Glomerular endothelial cell (primary cell): ENCODE measurements at regions not wholly inside any gene's neighbourhood (a gene's known extent, or its start where the extent isn't known, plus 50 kb on each side); places are given as distances from the start of the nearest gene placed in this dataset.
"Not testable (repeated sequence)": the region's sequence is repeated elsewhere in the genome, so short reads cannot be mapped to it uniquely, and the experiment has no call there.

ENCODE experiments used
- DNase-seq: peaks from one replicate; pipeline ENCODE4 v3.0.0-alpha.2; 2011; ENCODE audit warnings: low read depth, low spot score; ENCODE audit errors: extremely low read depth

DNA sequence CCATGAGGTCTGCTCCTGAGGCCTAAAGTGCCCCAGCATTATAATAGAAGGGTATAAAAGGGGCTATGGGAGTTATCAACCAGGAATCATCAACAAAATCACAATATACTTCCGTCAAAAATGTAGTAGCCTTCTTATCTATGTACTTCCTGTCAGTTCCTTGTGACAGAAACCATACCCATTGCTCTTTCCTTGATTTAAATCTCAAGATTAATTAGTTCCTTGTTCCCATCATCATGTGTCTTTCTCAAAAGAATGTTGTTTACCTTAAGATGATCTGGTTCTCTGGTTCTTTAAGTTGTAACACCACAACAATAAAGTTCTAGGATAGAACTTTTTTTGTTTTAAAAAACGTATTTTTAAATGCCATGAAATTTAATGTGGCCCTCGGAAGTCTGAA is 833.3 kb downstream of the LTN1 start:
- no peak for DNase-seq

DNA sequence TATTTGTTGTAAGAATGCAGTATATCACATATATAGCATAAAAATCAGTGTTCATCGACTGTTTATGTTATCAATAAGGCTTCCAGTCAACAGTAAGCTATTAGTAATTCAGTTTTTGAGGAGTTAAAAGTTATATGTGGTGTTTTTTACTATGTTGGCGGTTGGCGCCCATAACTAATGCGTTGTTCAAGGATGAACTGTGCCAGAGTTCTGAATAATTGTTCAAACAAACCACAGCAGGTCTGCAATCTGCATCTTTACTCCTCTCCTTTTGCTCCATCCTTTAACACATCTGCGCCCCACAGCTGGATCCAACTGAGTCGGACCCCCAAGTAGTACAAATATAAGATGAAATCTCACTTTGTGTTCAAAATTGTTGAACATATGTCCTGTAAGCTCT is 836.1 kb downstream of the LTN1 start:
- DNase-seq, result no peak

DNA sequence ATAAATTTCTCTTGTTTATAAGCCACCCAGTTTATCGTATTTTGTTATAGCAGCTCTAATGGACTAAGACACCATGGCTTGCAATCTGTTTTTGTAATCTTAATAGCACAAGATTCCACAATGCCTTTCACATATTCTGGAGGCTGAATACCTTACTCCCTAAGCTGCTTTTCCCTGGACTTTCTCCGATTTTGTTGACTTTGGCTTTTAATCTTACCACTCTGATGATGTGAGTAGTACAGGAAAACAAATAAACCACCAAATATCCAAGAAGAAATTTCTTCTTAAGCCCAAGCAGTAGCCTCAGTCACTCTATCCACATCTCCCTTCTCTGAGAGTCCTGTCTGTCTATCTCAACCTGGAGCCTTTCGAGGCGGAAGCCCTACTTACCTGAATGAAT is 838.6 kb downstream of the LTN1 start:
- no peak for DNase-seq

GRCh38 chr21:28152732-28153131 is 839.9 kb downstream of the LTN1 start:
- no peak for DNase-seq

DNA sequence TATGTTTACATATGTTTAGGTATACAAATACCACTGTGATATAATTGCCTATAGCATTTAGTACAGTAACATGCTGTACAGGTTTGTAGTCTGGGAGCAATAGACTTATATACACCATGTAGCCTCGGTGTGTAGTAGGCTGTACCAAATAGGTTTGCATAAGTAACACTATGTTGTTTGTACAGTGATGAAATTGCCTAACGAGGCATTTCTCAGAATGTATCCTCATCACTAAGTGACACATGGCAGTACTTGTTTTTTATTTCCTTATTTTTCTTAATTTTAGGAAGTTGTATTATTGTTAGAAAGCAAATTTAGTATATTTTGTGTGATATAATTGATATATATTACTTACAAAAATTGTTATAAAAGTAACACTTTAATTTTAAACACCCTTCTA is 840.9 kb downstream of the LTN1 start:
- DNase-seq, result no peak

- no peak for DNase-seq
Observed at GRCh38 chr21:28150778-28151177, 841.9 kb downstream of the LTN1 start.

- no peak for DNase-seq
Observed at GRCh38 chr21:28148400-28149064, 844.1 kb downstream of the LTN1 start.

- no peak for DNase-seq
Observed at GRCh38 chr21:28144653-28145052, 848.0 kb downstream of the LTN1 start.

- no peak for DNase-seq
Observed at GRCh38 chr21:28144089-28144488, 848.6 kb downstream of the LTN1 start.

DNA sequence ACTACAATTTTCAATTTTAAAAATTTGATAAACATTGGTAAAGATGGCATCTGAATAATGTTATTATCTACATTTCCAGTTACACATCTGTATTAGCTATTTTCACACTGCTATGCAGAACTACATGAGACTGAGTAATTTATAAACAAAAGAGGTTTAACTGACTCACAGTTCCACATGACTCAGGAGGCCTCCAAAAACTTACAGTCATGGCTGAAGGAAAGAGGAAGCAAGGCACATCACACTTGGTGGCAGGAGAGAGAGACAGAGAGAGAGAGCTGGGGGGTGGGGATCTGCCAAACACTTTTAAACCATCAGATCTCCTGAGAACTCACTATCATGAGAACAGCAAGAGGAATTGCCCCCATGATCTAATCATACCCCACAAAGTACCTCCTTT is 850.0 kb downstream of the LTN1 start:
- no peak for DNase-seq

DNA sequence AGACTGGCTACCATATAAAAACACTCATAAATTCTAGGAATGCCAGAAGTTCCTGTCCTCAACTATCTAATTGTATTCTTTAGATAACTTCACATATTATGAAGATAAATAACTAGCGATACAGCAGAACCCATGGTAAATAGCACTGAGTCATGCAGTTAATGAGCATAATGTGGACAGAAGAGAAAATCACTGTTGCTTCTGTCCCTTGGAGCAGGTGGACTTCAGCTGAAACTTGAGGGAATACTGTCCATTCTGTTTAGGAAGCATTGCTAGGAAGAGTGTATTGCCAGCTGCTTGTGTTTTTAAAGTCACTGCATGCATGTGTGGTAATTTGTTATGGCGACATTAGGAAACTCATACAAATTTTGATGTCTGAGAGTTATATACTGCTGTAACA is 854.4 kb downstream of the LTN1 start:
- no peak for DNase-seq

DNA sequence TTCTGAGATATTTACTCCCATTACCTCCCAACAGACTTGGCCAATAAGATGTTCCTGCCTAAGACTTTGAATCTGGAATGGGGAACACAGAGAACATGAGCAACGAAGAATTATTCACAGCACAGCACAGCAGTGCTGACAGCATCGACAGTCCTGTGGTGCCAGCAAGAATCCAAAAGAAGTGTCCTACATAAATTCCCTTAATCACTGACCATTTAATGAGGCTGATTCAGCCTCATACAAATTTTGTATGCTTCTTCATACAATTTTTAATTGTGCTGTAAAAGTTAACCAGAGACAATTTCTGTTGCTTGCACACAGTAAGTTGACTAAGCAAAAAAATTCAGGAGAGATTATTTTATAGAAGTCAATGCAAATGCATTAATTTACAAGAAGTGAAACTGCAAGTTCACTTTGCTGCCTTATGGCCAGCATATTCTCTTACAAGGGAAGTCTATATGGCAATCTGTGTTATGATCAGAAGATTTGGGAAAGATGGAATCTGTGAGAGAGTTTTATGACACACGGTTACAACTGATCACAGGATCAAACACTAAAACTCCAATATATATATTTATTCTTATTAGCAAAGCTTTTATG is 855.9 kb downstream of the LTN1 start:
- no peak for DNase-seq

GRCh38 chr21:28135646-28136045 is 857.0 kb downstream of the LTN1 start:
- no peak for DNase-seq

- DNase-seq, result no peak
Observed at GRCh38 chr21:28133116-28133515, 859.6 kb downstream of the LTN1 start.

- DNase-seq, result no peak
Observed at GRCh38 chr21:28132713-28133112, 860.0 kb downstream of the LTN1 start.

- no peak for DNase-seq
Observed at GRCh38 chr21:28127175-28127785, 865.4 kb downstream of the LTN1 start.

DNA sequence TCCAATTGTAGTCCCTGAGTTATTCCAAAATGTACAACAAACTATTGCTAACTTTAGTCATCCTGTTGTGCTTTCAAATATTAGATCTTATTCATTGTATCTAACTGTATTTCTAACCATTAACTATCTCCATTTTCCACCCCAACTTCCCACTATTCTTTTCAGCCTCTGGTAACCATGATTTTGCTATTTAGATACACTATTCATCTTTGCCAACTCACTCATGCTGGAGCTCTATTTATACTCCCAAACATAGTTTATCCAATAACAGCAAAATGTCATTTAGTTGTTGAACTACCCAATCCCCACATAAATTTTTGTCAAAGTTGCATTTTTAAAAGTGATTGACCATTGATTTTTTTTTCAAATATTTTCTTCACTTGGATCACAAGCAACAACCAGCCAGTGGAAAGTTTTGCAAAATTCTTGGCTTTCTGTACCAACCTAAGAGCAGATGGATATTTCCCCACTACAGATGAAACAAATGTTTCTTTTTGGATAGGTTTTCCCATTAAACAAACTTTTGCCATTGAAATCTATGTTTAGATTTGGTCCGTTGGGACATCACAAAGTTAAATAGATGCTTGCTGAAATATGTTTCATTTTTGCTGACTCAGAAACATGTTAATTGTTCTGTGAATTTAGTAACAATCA is 866.0 kb downstream of the LTN1 start:
- no peak for DNase-seq

- DNase-seq, result no peak
Observed at GRCh38 chr21:28124541-28124940, 868.1 kb downstream of the LTN1 start.

- no peak for DNase-seq
Observed at GRCh38 chr21:28118570-28118969, 874.1 kb downstream of the LTN1 start.

DNA sequence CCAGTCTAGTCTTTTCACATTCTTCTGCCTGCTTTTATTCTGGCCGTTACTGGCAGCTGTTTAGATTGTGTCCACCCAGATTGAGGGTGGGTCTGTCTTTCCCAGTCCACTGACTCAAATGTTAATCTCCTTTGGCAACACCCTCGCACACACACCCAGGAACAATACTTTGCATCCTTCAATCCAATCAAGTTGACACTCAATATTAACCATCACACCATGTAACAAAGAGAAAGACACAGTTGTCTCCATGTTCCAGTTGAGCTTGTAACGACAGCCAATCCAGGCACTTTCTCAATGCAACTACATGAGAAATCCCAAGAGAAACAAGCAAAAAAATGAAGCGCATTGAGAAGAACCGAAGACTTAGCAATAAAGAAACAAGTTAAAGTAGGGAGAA is 877.7 kb downstream of the LTN1 start:
- DNase-seq, result not testable (repeated sequence)

- DNase-seq, result no peak
Observed at GRCh38 chr21:28113718-28114117, 879.0 kb downstream of the LTN1 start.

DNA sequence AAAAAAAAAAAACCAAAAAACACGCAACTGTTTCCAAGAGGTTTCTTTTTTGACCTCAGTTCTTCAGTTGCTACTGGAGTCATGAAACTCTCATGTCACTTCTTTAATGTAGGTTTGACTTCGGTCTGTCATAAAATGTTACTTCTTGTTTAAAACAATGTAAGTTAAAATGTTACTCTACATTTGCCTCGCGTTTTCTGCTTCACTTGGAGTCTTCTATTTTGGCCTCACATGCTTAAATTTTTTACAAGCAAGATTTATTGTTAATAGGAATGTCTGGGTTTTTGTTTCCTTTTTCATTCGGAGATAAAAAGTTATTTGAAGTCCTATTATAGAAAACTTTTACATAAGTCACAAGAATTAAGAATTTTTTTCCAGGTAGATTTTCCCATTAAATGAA is 880.2 kb downstream of the LTN1 start:
- no peak for DNase-seq
